ENCODE measurements at regions not wholly inside any gene's neighbourhood (a gene's known extent, or its start where the extent isn't known, plus 50 kb on each side); places are given as distances from the start of the nearest gene placed in this dataset. TPM values are rescaled to one million over a fixed set of nuclear protein-coding genes. Genes with fewer than 3 reads are reported as not detected.

DNA sequence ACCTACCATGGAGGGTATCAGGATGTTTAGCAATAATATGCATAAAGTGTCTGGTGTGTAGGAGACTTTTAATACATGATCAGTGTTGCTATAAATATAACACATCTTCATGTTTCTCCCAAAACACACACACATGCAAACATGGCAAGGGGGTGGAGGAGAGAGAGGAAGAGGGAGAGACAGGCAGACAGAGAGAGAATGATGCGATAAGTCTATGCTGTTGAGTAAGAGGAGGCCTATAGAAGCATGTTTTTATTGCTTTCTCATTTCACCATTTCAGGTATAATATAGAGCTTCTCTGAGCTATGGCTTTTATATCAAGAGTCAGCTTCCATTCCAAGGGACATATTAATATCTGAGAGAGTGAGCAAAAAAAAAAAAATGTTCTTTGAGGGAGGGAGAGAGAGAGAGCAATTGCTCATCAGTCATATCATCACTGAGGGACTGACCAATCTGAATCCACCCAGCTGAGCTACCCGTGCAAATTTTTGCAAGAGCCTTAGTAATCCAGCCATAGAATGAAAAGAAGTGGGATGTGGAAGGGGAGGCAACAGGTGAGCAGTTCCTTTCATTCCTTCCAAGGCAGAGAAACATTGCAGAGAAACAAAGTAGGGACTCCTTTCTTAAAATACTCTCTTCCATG is 54.8 kb upstream of the RASSF8 start:
- TF ChIP-seq, protein P1, sequence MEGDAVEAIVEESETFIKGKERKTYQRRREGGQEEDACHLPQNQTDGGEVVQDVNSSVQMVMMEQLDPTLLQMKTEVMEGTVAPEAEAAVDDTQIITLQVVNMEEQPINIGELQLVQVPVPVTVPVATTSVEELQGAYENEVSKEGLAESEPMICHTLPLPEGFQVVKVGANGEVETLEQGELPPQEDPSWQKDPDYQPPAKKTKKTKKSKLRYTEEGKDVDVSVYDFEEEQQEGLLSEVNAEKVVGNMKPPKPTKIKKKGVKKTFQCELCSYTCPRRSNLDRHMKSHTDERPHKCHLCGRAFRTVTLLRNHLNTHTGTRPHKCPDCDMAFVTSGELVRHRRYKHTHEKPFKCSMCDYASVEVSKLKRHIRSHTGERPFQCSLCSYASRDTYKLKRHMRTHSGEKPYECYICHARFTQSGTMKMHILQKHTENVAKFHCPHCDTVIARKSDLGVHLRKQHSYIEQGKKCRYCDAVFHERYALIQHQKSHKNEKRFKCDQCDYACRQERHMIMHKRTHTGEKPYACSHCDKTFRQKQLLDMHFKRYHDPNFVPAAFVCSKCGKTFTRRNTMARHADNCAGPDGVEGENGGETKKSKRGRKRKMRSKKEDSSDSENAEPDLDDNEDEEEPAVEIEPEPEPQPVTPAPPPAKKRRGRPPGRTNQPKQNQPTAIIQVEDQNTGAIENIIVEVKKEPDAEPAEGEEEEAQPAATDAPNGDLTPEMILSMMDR (IDR thresholded peaks at IDR 0.05; ENCODE audit: insufficient read depth in 1 of 2, low read depth in 1 of 2, low read length in 1 of 2, severe bottlenecking in 1 of 2, unreplicated experiment in 1 of 2), result no peak
- no peak for DNase-seq
- POLR2A ChIA-PET, result no interaction called here

DNA sequence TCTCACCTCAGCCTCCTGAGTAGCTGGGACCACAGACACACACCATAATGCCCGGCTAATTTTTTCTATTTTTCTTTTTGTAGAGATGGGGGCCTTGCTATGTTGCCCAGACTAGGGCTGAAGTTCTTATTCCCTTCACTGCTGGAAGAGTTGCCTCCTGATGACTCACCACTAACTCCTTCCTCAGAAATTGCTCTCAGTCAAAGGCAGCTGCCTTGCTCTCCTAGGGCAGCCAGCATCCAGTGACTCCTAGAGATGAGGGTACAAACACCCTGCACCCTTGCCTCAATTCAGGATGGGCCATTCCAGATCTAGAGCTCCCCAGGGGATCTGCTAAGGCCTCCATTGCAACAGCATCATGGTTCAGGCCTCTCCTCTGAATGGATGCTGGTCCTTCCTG is 54.0 kb upstream of the RASSF8 start:
- H3K27me3 ChIP-seq (replicated peaks; ENCODE audit: control insufficient read depth, insufficient read depth, low read length), result no peaks in the 10 kb centered on the region
- no peaks in the 10 kb centered on the region for H3K36me3 ChIP-seq (ENCODE audit: control insufficient read depth, insufficient read depth, low read length)
- ChIA-PET CTCF (no interaction called here), POLR2A (no interaction called here)
- Mint-ChIP-seq H3K4me3 (ENCODE audit: unreplicated experiment) (no peak overlapping the region), H3K27me3 (ENCODE audit: insufficient read depth, unreplicated experiment) (no peaks in the 10 kb centered on the region), H3K4me1 (ENCODE audit: low read depth, unreplicated experiment) (peaks cover 6% of the 10 kb centered on the region), H3K36me3 (ENCODE audit: insufficient read depth, unreplicated experiment) (no peaks in the 10 kb centered on the region), H3K27ac (ENCODE audit: unreplicated experiment) (no peak overlapping the region), H3K9me3 (ENCODE audit: unreplicated experiment) (no peaks in the 10 kb centered on the region)
- H3K4me1 ChIP-seq, result no peaks in the 10 kb centered on the region
- DNase-seq, result no peak
- intact Hi-C loops (cut with micrococcal nuclease; ENCODE audit: unreplicated experiment), result no loop called here
- BruUV-seq (replicated peaks), result no TSS peak
- H3K4me3 ChIP-seq (ENCODE audit: low read depth, low read length), result no peak overlapping the region
- H3K9me3 ChIP-seq, result no peaks in the 10 kb centered on the region
- TF ChIP-seq, protein P1 (IDR thresholded peaks at IDR 0.05; ENCODE audit: insufficient read depth in 1 of 2, low read depth in 1 of 2, low read length in 1 of 2, severe bottlenecking in 1 of 2, unreplicated experiment in 1 of 2), result no peak

More for the DNA sequence above, 54.8 kb upstream of the RASSF8 start:
- Mint-ChIP-seq H3K36me3 (ENCODE audit: insufficient read depth, unreplicated experiment) (no peaks in the 10 kb centered on the region), H3K4me3 (ENCODE audit: unreplicated experiment) (no peak overlapping the region), H3K27ac (ENCODE audit: unreplicated experiment) (no peak overlapping the region), H3K9me3 (ENCODE audit: unreplicated experiment) (no peaks in the 10 kb centered on the region), H3K27me3 (ENCODE audit: insufficient read depth, unreplicated experiment) (no peaks in the 10 kb centered on the region), H3K4me1 (ENCODE audit: low read depth, unreplicated experiment) (peaks cover 6% of the 10 kb centered on the region)
- Histone ChIP-seq H3K36me3 (ENCODE audit: control insufficient read depth, insufficient read depth, low read length) (no peaks in the 10 kb centered on the region), H3K9me3 (no peaks in the 10 kb centered on the region), H3K27me3 (replicated peaks; ENCODE audit: control insufficient read depth, insufficient read depth, low read length) (no peaks in the 10 kb centered on the region), H3K4me1 (no peaks in the 10 kb centered on the region), H3K4me3 (ENCODE audit: low read depth, low read length) (no peak overlapping the region)
- CTCF ChIA-PET, result interaction anchor here (0.6 kb wide), 1 partner anchor 135 kb away, joined by 3 read pairs; no protein-coding TSS in a partner anchor
- intact Hi-C loops (cut with micrococcal nuclease; ENCODE audit: unreplicated experiment), result no loop called here
- no TSS peak for BruUV-seq (replicated peaks)

DNA sequence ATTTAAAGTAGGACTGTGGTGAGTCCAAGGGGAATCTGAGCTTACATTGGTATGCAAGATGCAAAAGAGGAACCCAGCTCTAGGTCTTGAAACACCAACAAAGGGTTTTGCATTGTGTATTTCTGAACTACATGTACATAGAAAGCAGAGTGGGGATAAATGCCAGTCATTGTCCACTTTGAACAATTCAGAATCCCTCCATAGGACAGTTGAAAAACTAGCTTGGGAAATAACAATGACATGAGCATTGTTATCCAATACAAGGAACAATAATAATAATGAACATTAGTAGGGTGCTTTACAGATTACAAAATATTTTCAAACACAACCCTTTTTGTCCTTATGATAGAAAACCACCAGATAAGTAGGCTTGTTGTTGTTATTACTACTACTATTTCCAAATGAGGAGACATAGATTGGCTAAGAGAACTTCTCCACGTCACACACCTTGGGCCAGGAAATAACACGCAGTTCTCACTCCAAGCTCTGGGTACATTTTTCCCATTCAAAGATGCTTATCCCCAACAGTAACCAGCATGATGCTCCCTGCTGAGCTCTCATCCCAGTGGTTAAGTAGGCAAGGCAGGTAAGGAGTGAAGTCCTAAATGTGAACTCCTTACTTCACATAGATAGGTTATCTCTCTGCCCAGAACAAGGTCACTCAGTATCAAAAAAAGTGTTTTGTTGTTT is 51.7 kb upstream of the RASSF8 start:
- no peaks in the 10 kb centered on the region for H3K27me3 ChIP-seq (replicated peaks; ENCODE audit: control insufficient read depth, insufficient read depth, low read length)
- no peaks in the 10 kb centered on the region for H3K36me3 ChIP-seq (ENCODE audit: control insufficient read depth, insufficient read depth, low read length)
- no peaks in the 10 kb centered on the region for H3K4me1 ChIP-seq
- no peak overlapping the region for H3K4me3 Mint-ChIP-seq (ENCODE audit: unreplicated experiment)
- intact Hi-C loops (cut with micrococcal nuclease; ENCODE audit: unreplicated experiment), result no loop called here
- H3K27me3 Mint-ChIP-seq (ENCODE audit: insufficient read depth, unreplicated experiment), result no peaks in the 10 kb centered on the region
- no peaks in the 10 kb centered on the region for H3K9me3 ChIP-seq
- no TSS peak for BruUV-seq (replicated peaks)
- no peak overlapping the region for H3K4me3 ChIP-seq (ENCODE audit: low read depth, low read length)
- POLR2A ChIA-PET, result no interaction called here
- CTCF ChIA-PET, result no interaction called here
- H3K36me3 Mint-ChIP-seq (ENCODE audit: insufficient read depth, unreplicated experiment), result no peaks in the 10 kb centered on the region
- peaks cover 6% of the 10 kb centered on the region for H3K4me1 Mint-ChIP-seq (ENCODE audit: low read depth, unreplicated experiment)
- TF ChIP-seq, protein P1 (IDR thresholded peaks at IDR 0.05; ENCODE audit: insufficient read depth in 1 of 2, low read depth in 1 of 2, low read length in 1 of 2, severe bottlenecking in 1 of 2, unreplicated experiment in 1 of 2), result no peak
- no peaks in the 10 kb centered on the region for H3K9me3 Mint-ChIP-seq (ENCODE audit: unreplicated experiment)
- DNase-seq, result no peak
- H3K27ac Mint-ChIP-seq (ENCODE audit: unreplicated experiment), result no peak overlapping the region

Small RNAs in the stretch of these regions (microRNA-seq; reads per million reads assigned to microRNA genes)
- gene MIR4302, result not detected
